DOHH2 (cell line): ENCODE measurements at regions not wholly inside any gene's neighbourhood (a gene's known extent, or its start where the extent isn't known, plus 50 kb on each side); places are given as distances from the start of the nearest gene placed in this dataset.

ENCODE experiments used
- CTCF ChIP-seq: fragments of 200-600 bp; sonication (generic); IDR thresholded peaks from one replicate; pipeline ENCODE4 v1.5.1; 2014; ENCODE audit warnings: antibody characterized with exemption, mild to moderate bottlenecking, low read depth, low read length; ENCODE audit not compliant: poor library complexity, severe bottlenecking
- EZH2phosphoT487 ChIP-seq: fragments of 200-600 bp; sonication (generic); IDR thresholded peaks from 2 replicates; pipeline ENCODE4 v1.6.1; 2017; ENCODE audit warnings: borderline replicate concordance, mild to moderate bottlenecking, antibody characterized with exemption, low read length, moderate library complexity, mixed read lengths

DNA sequence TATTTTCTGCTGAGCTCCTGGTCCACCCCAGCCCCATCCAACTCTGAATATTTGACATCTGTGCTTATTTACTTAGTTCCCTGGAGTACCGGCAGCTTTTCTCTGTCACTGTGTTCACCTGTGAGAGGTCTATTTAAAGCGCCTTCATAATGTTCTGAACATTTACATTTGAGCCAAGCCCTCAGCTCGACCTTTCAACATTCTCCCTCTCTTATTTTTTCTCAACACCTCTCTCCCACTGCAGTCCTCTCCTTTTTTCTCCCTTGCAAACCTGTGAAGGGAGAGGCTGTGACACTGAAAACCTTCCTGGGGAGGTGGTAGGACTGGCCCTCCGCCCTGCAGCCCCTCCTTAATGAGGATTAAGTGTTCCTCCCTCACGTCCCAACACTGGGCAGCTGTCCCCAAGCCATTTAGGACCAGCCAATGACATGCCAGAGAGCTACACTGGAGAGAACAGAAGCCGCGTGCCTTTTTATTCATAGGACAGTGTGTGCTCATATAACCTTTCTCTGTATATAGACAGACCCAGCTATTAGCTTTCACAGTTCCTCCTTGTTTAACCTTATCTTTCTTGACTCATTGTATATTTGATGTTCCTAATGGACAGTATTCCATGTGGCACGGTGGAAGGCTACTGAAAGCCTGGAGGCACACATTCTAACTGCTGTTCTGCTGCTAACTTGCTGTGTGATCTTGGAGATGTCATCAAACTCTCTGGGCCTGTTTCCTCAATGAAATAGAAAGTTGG lies 134.8 kb downstream of the NUFIP1 start:
- TF ChIP-seq CTCF (no peak), EZH2phosphoT487 (no peak)
